HL-60 (cell line): ENCODE measurements at regions not wholly inside any gene's neighbourhood (a gene's known extent, or its start where the extent isn't known, plus 50 kb on each side); places are given as distances from the start of the nearest gene placed in this dataset.

ENCODE experiments used
- POLR2AphosphoS5 ChIP-seq: IDR thresholded peaks from 2 replicates; pipeline ENCODE4 v1.6.1; 2012; ENCODE audit warnings: low read depth
- SPI1 ChIP-seq: IDR thresholded peaks from 2 replicates; pipeline ENCODE4 v1.6.1; 2012; ENCODE audit warnings: low read depth, mild to moderate bottlenecking, borderline replicate concordance
- TF ChIP-seq, protein P1 (sequence below): IDR thresholded peaks from one replicate; pipeline ENCODE4 v1.5.1; 2011; ENCODE audit warnings: low read length, control low read depth, inconsistent platforms; ENCODE audit not compliant: insufficient read depth

- TF ChIP-seq, protein P1, sequence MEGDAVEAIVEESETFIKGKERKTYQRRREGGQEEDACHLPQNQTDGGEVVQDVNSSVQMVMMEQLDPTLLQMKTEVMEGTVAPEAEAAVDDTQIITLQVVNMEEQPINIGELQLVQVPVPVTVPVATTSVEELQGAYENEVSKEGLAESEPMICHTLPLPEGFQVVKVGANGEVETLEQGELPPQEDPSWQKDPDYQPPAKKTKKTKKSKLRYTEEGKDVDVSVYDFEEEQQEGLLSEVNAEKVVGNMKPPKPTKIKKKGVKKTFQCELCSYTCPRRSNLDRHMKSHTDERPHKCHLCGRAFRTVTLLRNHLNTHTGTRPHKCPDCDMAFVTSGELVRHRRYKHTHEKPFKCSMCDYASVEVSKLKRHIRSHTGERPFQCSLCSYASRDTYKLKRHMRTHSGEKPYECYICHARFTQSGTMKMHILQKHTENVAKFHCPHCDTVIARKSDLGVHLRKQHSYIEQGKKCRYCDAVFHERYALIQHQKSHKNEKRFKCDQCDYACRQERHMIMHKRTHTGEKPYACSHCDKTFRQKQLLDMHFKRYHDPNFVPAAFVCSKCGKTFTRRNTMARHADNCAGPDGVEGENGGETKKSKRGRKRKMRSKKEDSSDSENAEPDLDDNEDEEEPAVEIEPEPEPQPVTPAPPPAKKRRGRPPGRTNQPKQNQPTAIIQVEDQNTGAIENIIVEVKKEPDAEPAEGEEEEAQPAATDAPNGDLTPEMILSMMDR, result no peak
- TF ChIP-seq POLR2AphosphoS5 (no peak), SPI1 (no peak)
Measured at GRCh38 chr4:183589461-183590099, 69.4 kb downstream of the RWDD4 start.
